Subcutaneous abdominal adipose tissue (tissue), 5 donors: ENCODE measurements at regions not wholly inside any gene's neighbourhood (a gene's known extent, or its start where the extent isn't known, plus 50 kb on each side); places are given as distances from the start of the nearest gene placed in this dataset.
A peak's percentile ranks its signal among the peaks of the same experiment; 100 is the strongest.

ENCODE experiments used
- H3K27ac ChIP-seq: one replicate; pipeline ENCODE4 v1.7.0; 2013; ENCODE audit warnings: low read depth, mild to moderate bottlenecking, inconsistent platforms, low read length, moderate library complexity
- H3K27me3 ChIP-seq, 5 donors: one replicate each; pipeline ENCODE4 v1.7.0; 2013; ENCODE audit warnings: low read length in 5 of 5, inconsistent platforms in 1 of 5; ENCODE audit not compliant: control insufficient read depth in 5 of 5, insufficient read depth in 4 of 5
- H3K36me3 ChIP-seq, 5 donors: one replicate each; pipeline ENCODE4 v1.7.0; 2013; ENCODE audit warnings: low read length in 5 of 5; ENCODE audit not compliant: control insufficient read depth in 5 of 5, insufficient read depth in 5 of 5
- H3K4me1 ChIP-seq, 5 donors: one replicate each; pipeline ENCODE4 v1.7.0; 2013; ENCODE audit warnings: low read length in 5 of 5, mild to moderate bottlenecking in 3 of 5, moderate library complexity in 1 of 5; ENCODE audit not compliant: control insufficient read depth in 5 of 5, insufficient read depth in 5 of 5
- H3K4me3 ChIP-seq, 5 donors: one replicate each; pipeline ENCODE4 v1.7.0; 2013; ENCODE audit warnings: low read length in 5 of 5, low read depth in 1 of 5
- H3K9ac ChIP-seq, 5 donors: one replicate each; pipeline ENCODE4 v1.7.0; 2013; ENCODE audit warnings: low read length in 5 of 5, mild to moderate bottlenecking in 4 of 5, moderate library complexity in 3 of 5
- H3K9me3 ChIP-seq, 5 donors: one replicate each; pipeline ENCODE4 v1.7.0; 2013; ENCODE audit warnings: low read length in 5 of 5; ENCODE audit not compliant: control insufficient read depth in 5 of 5
- donor health status: healthy.
- donor health status: healthy.
- donor health status: healthy.
- donor health status: healthy.
- donor health status: healthy.

DNA sequence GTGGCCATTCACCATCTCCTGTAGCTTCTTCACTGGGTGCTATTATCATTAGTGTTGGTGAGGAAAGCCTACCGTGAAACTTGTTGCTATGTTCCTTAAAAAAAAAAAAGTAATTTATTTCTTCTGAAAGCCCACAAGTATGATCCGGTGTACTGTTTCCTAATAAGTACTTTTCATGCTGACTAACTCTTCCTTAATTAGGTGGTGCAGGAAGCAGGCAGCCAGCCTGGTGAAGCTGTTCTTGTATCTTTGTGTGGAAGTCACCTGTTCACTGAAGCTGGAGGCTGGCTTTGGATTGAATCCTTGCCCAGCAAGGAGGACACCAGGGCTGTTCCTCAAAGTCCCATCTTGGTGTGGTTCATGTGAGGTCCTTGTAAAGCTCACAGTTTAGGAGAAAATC is 321.7 kb upstream of the THSD7B start:
- peaks cover 0 to 8% (median 0%) of the 10 kb centered on the region in 5 donors for H3K4me1 ChIP-seq
- no peak overlapping the region for H3K4me3 ChIP-seq
- H3K36me3 ChIP-seq = no peaks in the 10 kb centered on the region
- H3K27me3 ChIP-seq = no peaks in the 10 kb centered on the region
- H3K9me3 ChIP-seq = no peaks in the 10 kb centered on the region
- H3K27ac ChIP-seq = no peak overlapping the region
- H3K9ac ChIP-seq = no peak overlapping the region

DNA sequence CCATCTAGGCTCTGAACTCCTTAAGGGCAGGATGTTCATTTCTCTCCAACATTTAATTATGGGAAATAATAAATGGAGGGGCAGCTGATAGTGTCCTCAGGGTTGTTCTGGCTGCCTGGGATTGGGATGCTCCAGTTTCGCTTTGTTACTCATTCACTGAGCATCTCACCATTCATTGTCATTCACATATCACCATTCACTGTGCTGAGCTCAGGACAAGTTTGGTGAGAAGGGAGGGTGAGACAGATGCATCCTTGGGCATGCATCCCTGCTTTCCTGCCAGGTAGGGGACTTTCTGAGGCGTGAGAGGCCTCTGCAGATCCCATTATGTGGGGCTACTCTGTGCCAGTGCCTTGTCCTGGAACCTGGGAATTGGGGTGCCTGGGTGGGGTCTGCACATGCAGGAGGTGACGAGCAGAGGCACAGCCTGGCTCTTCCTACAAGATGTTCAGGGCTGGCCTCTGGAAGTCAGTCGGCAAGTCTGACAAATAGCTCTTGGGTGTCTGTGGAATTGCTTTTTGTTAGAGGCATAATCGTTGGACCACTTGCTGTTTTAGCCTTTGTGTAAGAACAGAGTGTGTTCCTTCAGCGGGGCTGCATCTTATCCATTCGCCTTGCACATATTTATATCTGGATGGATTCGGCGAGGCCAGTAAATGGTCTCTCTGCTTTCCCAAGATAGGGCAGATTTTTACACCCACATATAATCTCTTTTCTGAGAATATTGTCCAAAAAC is 323.2 kb upstream of the THSD7B start:
- H3K4me3 ChIP-seq = no peak overlapping the region
- H3K36me3 ChIP-seq = no peaks in the 10 kb centered on the region
- H3K27ac ChIP-seq = no peak overlapping the region
- H3K4me1 ChIP-seq = peaks cover 0 to 8% (median 0%) of the 10 kb centered on the region in 5 donors
- H3K27me3 ChIP-seq = no peaks in the 10 kb centered on the region
- no peak overlapping the region for H3K9ac ChIP-seq
- H3K9me3 ChIP-seq = no peaks in the 10 kb centered on the region

DNA sequence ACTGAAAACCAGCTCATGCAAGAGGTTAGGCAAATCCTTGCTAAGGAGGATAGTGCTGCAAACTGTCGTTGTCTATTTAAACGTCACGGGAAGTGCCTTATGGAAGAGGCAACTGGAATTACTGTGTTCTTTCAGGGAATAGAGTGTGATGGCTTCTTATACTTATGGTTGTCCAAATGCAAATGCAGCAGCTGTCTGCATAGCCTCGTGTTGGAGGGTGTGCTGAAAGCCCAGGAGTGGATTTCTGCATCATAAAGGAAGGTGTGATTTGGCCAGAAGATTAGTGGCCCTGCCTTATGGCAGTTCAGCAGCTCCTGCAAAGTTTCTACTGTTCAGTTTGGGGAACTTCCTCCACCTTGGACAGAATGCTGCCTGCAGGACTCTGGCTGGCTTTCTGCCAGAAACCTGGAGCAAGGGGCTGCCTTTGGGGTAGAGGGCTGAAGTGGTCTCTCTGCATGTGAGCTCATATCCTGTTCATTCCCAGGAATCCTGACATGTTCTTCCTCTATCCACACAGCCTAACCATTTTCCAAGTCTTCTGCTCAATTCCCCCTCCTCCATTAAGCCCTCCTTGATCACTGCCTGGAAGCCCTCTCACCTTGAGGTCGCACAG is 321.2 kb upstream of the CXCR4 start:
- no peak overlapping the region for H3K4me3 ChIP-seq
- no peak overlapping the region for H3K9ac ChIP-seq
- H3K9me3 ChIP-seq = no peaks in the 10 kb centered on the region
- H3K27me3 ChIP-seq = no peaks in the 10 kb centered on the region
- no peak overlapping the region for H3K27ac ChIP-seq
- no peaks in the 10 kb centered on the region for H3K36me3 ChIP-seq
- peaks cover 0 to 8% (median 0%) of the 10 kb centered on the region in 5 donors for H3K4me1 ChIP-seq

DNA sequence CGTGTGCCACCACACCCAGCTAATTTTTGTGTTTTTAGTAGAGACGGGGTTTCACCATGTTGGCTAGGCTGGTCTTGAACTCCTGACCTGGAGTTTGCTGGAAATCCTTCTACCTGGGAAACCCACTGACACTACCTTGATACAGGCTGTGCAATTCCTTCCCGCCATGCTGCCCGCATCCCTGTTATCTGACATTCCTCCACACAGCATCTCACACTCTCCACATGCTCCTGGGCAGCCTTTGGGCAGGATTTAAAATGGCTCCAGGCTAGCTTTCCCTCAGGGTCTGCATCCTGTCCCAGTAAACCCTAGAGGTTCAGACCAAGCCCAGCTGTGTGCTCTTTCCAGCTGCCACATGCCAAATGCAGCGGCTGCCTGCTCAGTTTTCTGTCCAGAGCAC is 319.5 kb upstream of the CXCR4 start:
- Histone ChIP-seq H3K4me1 (no peaks in the 10 kb centered on the region), H3K9me3 (no peaks in the 10 kb centered on the region), H3K4me3 (no peak overlapping the region), H3K27ac (no peak overlapping the region), H3K27me3 (no peaks in the 10 kb centered on the region), H3K9ac (no peak overlapping the region), H3K36me3 (no peaks in the 10 kb centered on the region)

DNA sequence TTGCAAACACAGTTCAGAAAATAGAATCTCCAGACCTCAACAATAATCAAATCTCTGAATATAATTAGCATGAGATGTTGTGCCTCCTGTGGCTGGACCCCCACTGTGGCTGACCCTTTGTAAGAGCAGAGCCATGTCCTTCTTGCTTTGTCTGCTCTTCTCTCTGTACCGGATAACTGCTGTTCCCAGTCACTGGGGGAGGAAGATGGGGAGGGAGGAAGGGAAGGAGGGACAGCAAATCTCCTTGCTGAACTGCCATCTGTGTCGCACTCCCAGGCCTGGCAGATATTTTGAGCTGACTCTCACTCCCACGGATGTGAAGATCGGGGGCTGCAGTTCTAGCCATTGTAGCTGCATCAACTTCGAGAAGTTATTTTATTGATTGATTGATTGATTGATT is 319.0 kb upstream of the CXCR4 start:
- Histone ChIP-seq H3K36me3 (no peaks in the 10 kb centered on the region), H3K9me3 (no peaks in the 10 kb centered on the region), H3K9ac (no peak overlapping the region), H3K4me3 (no peak overlapping the region), H3K27me3 (no peaks in the 10 kb centered on the region), H3K27ac (no peak overlapping the region), H3K4me1 (no peaks in the 10 kb centered on the region)

DNA sequence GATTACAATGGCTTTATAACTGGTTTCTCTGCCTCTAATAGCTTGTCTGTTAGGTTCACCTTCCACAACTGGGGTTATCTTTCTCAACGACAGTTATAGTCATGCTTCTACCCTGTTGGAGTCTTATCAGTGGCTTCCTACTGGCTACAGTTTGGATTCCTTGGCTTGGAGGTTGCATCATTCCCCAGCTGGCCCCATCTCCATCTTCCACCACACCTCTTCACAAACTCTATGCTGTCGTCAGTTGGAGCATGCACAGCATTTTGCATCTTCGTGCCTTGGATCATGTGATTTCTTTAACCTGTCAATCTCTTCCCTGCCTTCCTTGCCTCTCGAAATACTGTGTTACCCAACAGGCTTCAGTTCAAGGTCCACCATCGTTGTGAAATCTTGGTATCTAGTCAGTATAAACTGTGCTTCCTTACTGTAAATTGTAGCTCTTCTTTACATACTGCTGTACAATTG is 316.3 kb upstream of the CXCR4 start:
- no peaks in the 10 kb centered on the region for H3K36me3 ChIP-seq
- no peak overlapping the region for H3K9ac ChIP-seq
- H3K27me3 ChIP-seq = no peaks in the 10 kb centered on the region
- no peak overlapping the region for H3K27ac ChIP-seq
- H3K4me1 ChIP-seq = no peaks in the 10 kb centered on the region
- no peaks in the 10 kb centered on the region for H3K9me3 ChIP-seq
- no peak overlapping the region for H3K4me3 ChIP-seq

DNA sequence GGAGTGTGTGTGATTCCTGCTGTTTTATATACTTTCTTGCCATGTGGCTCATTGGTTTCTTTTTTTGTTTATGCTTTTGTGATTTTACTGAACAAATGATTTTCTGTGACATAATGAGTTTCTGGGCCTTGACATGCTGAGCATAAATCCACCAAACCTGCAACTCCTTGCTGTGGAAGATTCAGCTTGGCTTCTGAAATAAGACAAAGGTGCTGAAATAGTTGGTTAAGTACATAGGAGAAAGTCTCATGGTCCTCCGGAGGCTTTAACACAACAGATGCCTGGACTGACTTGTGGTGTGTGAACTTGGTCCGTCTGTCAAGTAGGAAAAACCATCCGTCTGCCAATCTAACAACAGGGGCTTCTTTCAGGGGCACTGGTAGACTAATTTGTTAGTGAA is 315.3 kb upstream of the CXCR4 start:
- H3K27me3 ChIP-seq = no peaks in the 10 kb centered on the region
- H3K9me3 ChIP-seq = no peaks in the 10 kb centered on the region
- no peak overlapping the region for H3K27ac ChIP-seq
- H3K4me3 ChIP-seq = no peak overlapping the region
- H3K9ac ChIP-seq = no peak overlapping the region
- no peaks in the 10 kb centered on the region for H3K36me3 ChIP-seq
- no peaks in the 10 kb centered on the region for H3K4me1 ChIP-seq

DNA sequence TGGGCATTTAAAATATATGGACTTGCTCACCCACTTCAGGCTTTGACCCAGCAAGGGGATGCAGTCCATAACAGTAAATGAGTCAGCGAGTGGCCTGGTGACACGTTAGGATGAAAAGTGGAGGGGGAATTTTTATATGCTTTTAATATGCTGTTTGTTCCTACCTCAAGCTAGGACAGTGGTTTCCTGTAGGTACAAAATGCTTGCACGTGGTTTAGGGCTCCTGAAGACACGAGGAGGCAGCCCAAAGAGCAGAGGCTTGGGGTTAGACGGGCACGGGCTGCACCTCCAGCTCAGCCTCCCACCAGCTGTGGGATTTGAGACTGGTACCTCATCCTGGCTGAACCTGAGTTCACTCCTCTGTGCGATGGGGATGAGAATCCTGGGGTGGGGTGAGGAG is 306.2 kb upstream of the CXCR4 start:
- peaks cover 5 to 14% (median 7%) of the 10 kb centered on the region in 5 donors for H3K27me3 ChIP-seq
- peaks cover 0 to 8% (median 7%) of the 10 kb centered on the region in 5 donors for H3K4me1 ChIP-seq
- no peaks in the 10 kb centered on the region for H3K9me3 ChIP-seq
- H3K4me3 ChIP-seq = no peak overlapping the region
- H3K27ac ChIP-seq = no peak overlapping the region
- peak overlapping the region in 1 of 5 donors; percentile 57 for H3K9ac ChIP-seq
- no peaks in the 10 kb centered on the region for H3K36me3 ChIP-seq

DNA sequence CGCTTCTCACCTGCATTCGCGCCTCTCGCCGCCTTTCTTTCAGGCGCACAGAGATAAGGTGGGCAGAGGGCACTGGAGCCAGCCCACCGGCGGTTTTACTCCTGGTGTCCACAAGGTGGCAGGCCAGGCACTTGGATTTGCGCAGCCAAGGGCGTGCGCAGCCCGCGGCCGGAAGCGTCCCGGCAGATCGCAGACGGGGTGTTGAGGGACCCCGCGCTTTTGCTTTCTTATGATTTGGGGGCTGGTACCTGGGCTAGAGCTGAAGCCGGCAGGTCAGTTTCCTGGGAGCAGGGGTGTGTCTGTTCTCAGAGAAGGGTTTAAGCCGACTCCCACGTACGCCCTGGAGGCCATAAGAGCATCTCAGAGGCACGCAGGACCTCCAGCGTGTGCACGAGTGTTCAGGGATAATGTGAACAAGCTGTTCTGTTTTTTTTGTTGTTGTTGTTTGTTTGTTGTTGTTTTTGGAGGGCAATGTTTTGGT is 305.6 kb upstream of the CXCR4 start:
- Histone ChIP-seq H3K4me3 (peak overlapping the region; percentile 59 to 74 (median 69)), H3K27me3 (peaks cover 5 to 14% (median 7%) of the 10 kb centered on the region in 5 donors), H3K9me3 (no peaks in the 10 kb centered on the region), H3K4me1 (peaks cover 0 to 8% (median 7%) of the 10 kb centered on the region in 5 donors), H3K9ac (peak overlapping the region in 1 of 5 donors; percentile 57), H3K27ac (no peak overlapping the region), H3K36me3 (no peaks in the 10 kb centered on the region)

DNA sequence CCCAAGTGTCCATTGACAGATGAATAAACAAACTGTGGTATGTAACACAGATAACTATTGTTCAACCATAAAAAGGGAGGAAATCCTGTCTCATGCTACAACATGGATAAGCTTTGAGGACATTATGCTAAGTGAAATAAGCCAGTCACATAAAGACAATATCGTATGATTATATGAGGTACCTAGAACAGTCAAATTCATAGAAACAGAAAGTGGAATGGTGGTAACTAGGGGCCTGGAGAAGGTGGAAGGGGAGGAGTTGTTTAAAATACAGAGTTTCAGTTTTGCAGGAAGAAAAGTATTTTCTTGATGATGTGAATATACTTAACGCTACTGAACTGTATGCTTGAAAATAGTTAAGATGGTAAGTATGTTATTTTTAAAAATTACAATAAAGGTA is 304.6 kb upstream of the CXCR4 start:
- Histone ChIP-seq H3K9me3 (no peaks in the 10 kb centered on the region), H3K9ac (no peak overlapping the region), H3K27ac (no peak overlapping the region), H3K4me1 (peaks cover 0 to 8% (median 7%) of the 10 kb centered on the region in 5 donors), H3K36me3 (no peaks in the 10 kb centered on the region), H3K27me3 (peaks cover 5 to 14% (median 7%) of the 10 kb centered on the region in 5 donors), H3K4me3 (no peak overlapping the region)
